GM12873 (cell line): ENCODE measurements at regions not wholly inside any gene's neighbourhood (a gene's known extent, or its start where the extent isn't known, plus 50 kb on each side); places are given as distances from the start of the nearest gene placed in this dataset.

Source experiments
- CTCF ChIP-seq: IDR thresholded peaks from 2 replicates; pipeline ENCODE4 v1.5.1; 2012; ENCODE audit warnings: low read depth, mild to moderate bottlenecking, moderate library complexity, low read length, control low read depth; ENCODE audit not compliant: insufficient read depth; ENCODE audit errors: missing control alignments

GRCh38 chr9:602716-603115, 238.8 kb upstream of the DMRT1 start:
- TF ChIP-seq CTCF = no peak

DNA sequence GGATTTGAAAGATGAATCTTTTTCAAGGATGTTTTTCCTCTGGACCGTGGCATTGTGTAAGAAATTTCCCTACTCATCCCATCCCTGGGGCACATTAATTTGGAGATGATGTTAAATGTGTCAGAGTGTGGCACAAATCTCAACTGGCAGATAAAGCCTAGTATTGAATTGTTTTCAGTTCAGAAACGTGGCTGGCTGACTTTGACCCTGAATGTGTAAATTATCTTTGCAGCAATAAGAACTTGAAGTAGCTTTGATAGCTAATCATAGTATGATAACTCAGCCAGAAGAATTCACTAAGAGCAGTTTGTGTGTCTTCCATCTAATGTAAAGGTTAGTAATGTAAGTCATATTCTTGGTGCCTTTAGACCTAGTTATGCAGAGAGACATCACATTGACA, 238.4 kb upstream of the DMRT1 start:
- no peak for TF ChIP-seq CTCF

DNA sequence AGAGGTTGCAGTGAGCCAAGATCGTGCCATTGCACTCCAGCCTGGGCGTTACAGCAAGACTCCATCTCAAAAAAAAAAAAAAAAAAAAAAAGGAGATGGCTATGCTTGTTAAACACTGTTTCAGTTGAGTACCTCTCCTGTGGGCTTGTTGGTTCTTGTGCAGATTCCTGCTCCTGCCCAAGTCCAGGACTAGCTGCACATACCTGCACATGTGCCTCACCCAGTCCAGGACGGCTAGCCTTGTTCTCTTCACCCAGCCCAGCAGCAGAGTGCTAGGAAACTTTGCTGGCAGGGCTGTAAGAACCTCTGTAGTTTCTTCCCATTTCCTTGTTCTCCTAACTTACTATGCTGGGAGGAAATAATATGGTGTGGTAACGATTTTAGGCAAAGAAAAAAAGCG, 234.1 kb upstream of the DMRT1 start:
- TF ChIP-seq CTCF = no peak

DNA sequence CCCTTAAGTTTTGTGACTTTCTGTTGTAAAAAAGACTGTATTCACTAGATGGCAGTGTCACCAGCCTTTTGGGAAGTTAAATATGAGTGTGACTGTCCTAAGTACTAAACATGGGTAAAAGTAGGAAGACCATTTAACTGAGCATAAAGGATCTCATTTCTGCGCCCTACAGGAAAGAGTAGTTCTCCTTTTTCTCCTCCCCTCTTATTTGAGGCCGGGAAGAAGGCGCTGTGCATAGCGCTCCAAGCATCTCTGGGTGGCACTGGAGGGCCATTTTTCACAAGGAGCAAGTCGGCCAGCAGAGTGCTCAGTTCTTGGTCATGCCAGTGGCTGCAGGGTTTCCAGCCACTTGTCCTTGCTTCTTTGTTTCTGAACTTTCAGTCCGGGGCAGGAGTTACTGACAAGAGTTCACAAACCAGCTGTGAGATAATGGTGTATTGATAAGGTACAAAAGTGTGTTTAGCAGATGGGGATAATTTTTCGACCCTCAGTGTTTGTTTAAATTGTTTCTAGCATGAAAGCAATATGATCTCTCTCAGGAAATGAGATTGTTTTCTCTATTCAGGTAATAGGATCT, 227.6 kb upstream of the DMRT1 start:
- peak; percentile 73 for TF ChIP-seq CTCF

GRCh38 chr9:614431-614830, 227.1 kb upstream of the DMRT1 start:
- no peak for TF ChIP-seq CTCF

DNA sequence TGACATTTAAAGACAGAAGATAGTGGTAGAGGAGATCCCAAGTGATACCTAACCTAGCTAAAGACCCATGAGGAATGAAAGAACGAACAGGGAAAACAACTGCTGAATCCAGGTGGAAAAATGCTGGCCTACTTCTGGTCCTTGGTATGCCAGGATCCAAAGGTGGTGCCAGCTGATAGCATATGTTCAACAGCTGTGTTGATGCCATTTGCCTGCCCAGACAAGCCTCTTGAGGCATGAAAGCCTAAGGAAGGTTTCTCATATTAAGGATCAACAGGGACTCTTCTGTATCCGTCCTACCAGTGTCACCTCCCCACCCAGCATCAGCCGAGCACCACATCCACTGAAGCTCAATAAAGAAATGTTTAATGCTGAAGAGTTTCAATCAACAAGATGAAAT, 225.7 kb upstream of the DMRT1 start:
- no peak for TF ChIP-seq CTCF

- no peak for TF ChIP-seq CTCF
Measured at GRCh38 chr9:616694-617093, 224.8 kb upstream of the DMRT1 start.
